Astrocyte (in vitro differentiated cells and primary cell): ENCODE measurements at regions not wholly inside any gene's neighbourhood (a gene's known extent, or its start where the extent isn't known, plus 50 kb on each side); places are given as distances from the start of the nearest gene placed in this dataset.

ENCODE experiments used
- EZH2 ChIP-seq: IDR thresholded peaks from 2 replicates; pipeline ENCODE4 v1.6.1; 2012; ENCODE audit warnings: mild to moderate bottlenecking, low read length, inconsistent platforms; ENCODE audit not compliant: insufficient read depth
- TF ChIP-seq, protein P1 (sequence below): IDR thresholded peaks from 2 replicates; pipeline ENCODE4 v1.5.1; 2011; ENCODE audit warnings: low read depth, mild to moderate bottlenecking, inconsistent platforms, low read length, moderate library complexity; ENCODE audit not compliant: insufficient read depth

DNA sequence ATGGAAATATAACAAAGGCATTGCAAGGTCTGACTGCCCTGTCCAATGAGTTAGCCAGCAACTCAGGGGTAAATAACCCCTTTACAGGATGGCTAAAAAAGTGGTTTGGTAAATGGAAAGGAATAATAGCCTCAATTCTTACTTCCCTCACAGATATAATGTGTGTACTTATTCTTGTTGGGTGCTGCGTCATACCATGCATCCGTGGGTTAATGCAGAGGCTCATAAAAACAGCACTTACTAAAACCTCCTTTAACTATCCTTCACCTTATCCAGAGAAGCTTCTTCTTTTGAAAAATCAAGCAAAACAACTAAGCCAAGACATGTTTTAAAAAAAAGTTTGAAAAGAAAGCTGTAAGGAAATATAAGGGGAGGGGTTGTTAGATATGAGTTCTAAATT lies 301.0 kb downstream of the PAPSS1 start:
- TF ChIP-seq, protein P1, sequence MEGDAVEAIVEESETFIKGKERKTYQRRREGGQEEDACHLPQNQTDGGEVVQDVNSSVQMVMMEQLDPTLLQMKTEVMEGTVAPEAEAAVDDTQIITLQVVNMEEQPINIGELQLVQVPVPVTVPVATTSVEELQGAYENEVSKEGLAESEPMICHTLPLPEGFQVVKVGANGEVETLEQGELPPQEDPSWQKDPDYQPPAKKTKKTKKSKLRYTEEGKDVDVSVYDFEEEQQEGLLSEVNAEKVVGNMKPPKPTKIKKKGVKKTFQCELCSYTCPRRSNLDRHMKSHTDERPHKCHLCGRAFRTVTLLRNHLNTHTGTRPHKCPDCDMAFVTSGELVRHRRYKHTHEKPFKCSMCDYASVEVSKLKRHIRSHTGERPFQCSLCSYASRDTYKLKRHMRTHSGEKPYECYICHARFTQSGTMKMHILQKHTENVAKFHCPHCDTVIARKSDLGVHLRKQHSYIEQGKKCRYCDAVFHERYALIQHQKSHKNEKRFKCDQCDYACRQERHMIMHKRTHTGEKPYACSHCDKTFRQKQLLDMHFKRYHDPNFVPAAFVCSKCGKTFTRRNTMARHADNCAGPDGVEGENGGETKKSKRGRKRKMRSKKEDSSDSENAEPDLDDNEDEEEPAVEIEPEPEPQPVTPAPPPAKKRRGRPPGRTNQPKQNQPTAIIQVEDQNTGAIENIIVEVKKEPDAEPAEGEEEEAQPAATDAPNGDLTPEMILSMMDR, result no peak
- no peak for TF ChIP-seq EZH2
